Renal cortical epithelial cell (primary cell): ENCODE measurements at regions not wholly inside any gene's neighbourhood (a gene's known extent, or its start where the extent isn't known, plus 50 kb on each side); places are given as distances from the start of the nearest gene placed in this dataset.
"Not testable (repeated sequence)": the region's sequence is repeated elsewhere in the genome, so short reads cannot be mapped to it uniquely, and the experiment has no call there.

Experiments
- DNase-seq: peaks from one replicate; pipeline ENCODE4 v3.0.0-alpha.2; 2011; ENCODE audit warnings: low read depth

- DNase-seq = peak; percentile 13
Observed at GRCh38 chr12:24668563-24668962, 280.3 kb downstream of the BCAT1 start.

DNA sequence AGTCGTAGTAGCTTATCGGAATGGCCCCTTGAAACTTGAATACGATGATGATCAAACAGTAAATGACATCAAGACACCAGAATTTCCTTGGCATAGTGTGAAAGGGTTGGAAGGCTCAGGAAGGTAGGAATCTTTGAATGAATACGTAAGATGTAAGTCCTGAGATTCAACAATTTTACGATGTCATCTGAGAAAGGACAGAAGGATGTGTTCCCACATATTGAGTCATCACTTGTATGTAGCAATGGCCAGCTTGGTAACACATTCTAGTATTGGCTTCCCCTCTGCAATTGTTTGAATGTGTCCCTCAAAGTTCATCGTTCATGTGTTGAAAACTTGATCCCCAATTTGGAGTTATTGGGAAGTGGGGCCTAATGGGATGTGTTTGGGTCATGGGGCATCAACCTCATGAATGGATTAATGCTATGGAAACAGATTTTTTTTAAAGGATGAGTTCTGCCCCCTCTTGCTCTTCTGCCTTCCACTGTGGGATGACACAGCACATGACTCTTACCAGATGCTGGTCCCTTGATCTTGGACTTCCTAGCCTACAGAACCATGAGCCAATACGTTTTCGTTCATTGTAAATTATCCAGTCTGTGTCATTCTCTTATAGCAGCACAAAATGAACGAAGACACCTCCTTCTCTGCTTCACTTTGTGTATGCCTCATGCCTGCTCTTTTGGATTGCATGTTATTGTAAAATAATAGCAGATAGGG, 284.6 kb downstream of the BCAT1 start:
- peak; percentile 56 for DNase-seq

GRCh38 chr12:24661657-24662096, 287.2 kb downstream of the BCAT1 start:
- DNase-seq = peak; percentile 97

GRCh38 chr12:24659016-24659415, 289.9 kb downstream of the BCAT1 start:
- no peak for DNase-seq

GRCh38 chr12:24654344-24654743, 294.6 kb downstream of the BCAT1 start:
- DNase-seq = not testable (repeated sequence)

- no peak for DNase-seq
Observed at GRCh38 chr12:24649634-24650033, 299.3 kb downstream of the BCAT1 start.

GRCh38 chr12:24649209-24649608, 299.7 kb downstream of the BCAT1 start:
- no peak for DNase-seq

GRCh38 chr12:24645254-24645653, 303.6 kb downstream of the BCAT1 start:
- no peak for DNase-seq

- DNase-seq = no peak
Observed at GRCh38 chr12:24643120-24644119, 305.5 kb downstream of the BCAT1 start.

DNA sequence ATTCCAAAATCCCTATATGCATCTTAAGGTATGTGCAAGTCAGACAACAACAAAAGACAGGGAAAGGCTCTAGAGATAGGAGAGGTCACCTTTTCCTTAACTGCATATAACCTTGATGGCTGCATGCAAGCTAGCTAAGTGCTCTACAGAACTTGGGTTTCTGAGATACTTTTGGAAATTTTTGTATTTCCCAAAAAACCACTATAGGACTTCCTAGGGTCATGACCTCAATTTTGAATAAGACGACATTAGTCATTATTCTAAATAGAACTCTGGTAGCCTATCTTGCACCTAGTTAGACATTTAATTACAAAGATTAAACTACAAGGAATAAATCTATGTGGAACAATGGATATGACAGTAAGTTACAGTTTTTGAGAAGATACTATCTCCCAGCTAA, 309.3 kb downstream of the BCAT1 start:
- DNase-seq = no peak

DNA sequence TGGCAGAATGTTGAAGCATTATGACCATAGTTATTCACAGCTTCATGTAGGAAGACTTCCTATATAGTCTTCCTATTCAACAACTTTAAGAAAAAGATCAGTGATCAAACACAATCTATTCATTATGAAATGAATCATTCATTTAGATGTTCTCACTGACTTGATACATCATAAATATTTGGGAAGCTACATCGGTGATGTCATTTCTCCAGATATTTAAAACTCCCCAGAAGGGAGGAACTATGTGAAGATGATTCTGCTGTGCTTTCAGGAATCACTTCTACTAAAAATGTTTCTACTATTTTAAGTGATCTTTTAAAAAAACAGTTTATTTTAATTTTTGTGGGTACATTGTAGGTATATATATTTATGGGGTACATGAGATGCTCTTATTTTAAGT, 316.4 kb downstream of the BCAT1 start:
- DNase-seq = no peak

- DNase-seq = no peak
Observed at GRCh38 chr12:24631676-24632426, 317.1 kb downstream of the BCAT1 start.

- DNase-seq = no peak
Observed at GRCh38 chr12:24630856-24631255, 318.0 kb downstream of the BCAT1 start.

- DNase-seq = no peak
Observed at GRCh38 chr12:24630446-24630845, 318.5 kb downstream of the BCAT1 start.

DNA sequence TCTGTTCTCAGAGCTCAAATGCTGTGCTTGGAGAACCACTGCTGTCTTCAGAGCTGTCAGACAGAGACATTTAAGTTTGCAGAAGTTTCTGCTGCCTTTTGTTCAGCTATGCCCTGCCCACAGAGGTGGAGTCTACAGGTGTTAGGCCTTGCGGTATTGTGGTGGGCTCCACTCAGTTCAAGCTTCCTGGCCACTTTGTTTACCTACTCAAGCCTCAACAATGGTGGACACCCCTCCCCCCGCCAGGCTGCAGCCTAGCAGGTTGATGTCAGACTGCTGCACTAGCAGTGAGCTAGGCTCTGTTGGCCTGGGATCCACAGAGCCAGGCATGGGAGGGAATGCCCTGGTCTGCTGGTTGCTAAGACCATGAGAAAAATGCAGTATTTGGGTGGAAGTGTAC, 323.8 kb downstream of the BCAT1 start:
- no peak for DNase-seq

GRCh38 chr12:24619954-24620353, 328.9 kb downstream of the BCAT1 start:
- DNase-seq = not testable (repeated sequence)

GRCh38 chr12:24617471-24617870, 331.4 kb downstream of the BCAT1 start:
- peak; percentile 70 for DNase-seq

- DNase-seq = peak; percentile 15
Observed at GRCh38 chr12:24615967-24616411, 332.9 kb downstream of the BCAT1 start.

GRCh38 chr12:24608637-24609285, 340.1 kb downstream of the BCAT1 start:
- peak; percentile 29 for DNase-seq

- DNase-seq = no peak
Observed at GRCh38 chr12:24608108-24608507, 340.8 kb downstream of the BCAT1 start.

DNA sequence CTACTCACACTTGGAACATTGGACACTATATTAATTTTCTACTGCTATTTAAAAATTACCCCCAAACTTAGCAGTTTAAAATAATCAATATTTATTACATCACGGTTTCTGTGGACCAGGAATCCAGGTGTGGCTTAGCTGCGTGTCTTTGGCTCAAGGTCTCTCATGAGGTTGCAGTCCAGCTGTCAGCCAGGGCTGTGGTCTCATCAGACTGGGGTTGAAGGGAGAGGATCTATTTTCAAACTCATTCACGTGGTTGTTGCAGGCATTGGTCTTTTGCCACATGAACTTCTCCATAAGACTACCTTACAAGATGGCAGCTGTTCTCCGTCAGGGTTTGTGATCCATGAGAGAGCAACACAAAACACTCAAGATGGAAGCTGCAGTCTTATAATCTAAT, 343.0 kb downstream of the BCAT1 start:
- DNase-seq = no peak
